Neural cell (in vitro differentiated cells): ENCODE measurements at regions not wholly inside any gene's neighbourhood (a gene's known extent, or its start where the extent isn't known, plus 50 kb on each side); places are given as distances from the start of the nearest gene placed in this dataset.

Experiments
- H2AFZ ChIP-seq: fragments of 200-600, 300-800 bp; sonication (generic), shearing (Covaris generic); 2 replicates; pipeline ENCODE4 v1.6.0; 2014; ENCODE audit warnings: low read depth, mild to moderate bottlenecking, antibody characterized with exemption, low read length, moderate library complexity
- H3F3A ChIP-seq: fragments of 200-600 bp; shearing (Covaris generic); 2 replicates; pipeline ENCODE4 v1.6.1; 2016; ENCODE audit warnings: mild to moderate bottlenecking, moderate library complexity, mixed read lengths, antibody characterized with exemption, low read length; ENCODE audit not compliant: insufficient read depth, poor library complexity, severe bottlenecking
- H3K27ac ChIP-seq: fragments of 200-600, 300-800 bp; sonication (generic), shearing (Covaris generic); 2 replicates; pipeline ENCODE4 v1.5.1; 2014; ENCODE audit warnings: mild to moderate bottlenecking, low read length, moderate library complexity
- H3K27me3 ChIP-seq: fragments of 300-800, 200-600 bp; sonication (generic), shearing (Covaris generic); 2 replicates; pipeline ENCODE4 v1.6.0; 2014; ENCODE audit warnings: mild to moderate bottlenecking, low read depth, low read length, moderate library complexity; ENCODE audit not compliant: insufficient read depth
- H3K36me3 ChIP-seq: fragments of 300-800, 200-600 bp; sonication (generic), shearing (Covaris generic); 2 replicates; pipeline ENCODE4 v1.5.1; 2014; ENCODE audit warnings: mild to moderate bottlenecking, antibody characterized with exemption, low read length, moderate library complexity; ENCODE audit not compliant: insufficient read depth
- H3K4me2 ChIP-seq: fragments of 300-800, 200-600 bp; sonication (generic), shearing (Covaris generic); 2 replicates; pipeline ENCODE4 v1.6.0; 2014; ENCODE audit warnings: mild to moderate bottlenecking, low read length
- H3K4me3 ChIP-seq: fragments of 300-800, 200-600 bp; sonication (generic), shearing (Covaris generic); 2 replicates; pipeline ENCODE4 v1.5.1; 2014; ENCODE audit warnings: mild to moderate bottlenecking, low read length, moderate library complexity
- H3K79me2 ChIP-seq: fragments of 200-600 bp; shearing (Covaris generic); replicated peaks from 2 replicates; pipeline ENCODE4 v1.6.0; 2014; ENCODE audit warnings: mild to moderate bottlenecking, low read length, moderate library complexity; ENCODE audit not compliant: insufficient read depth
- H3K9ac ChIP-seq: fragments of 300-800, 200-600 bp; sonication (generic), shearing (Covaris generic); 2 replicates; pipeline ENCODE4 v1.6.1; 2016; ENCODE audit warnings: mild to moderate bottlenecking, low read length, mixed read lengths
- H3K9me2 ChIP-seq: fragments of 200-600 bp; shearing (Covaris generic); 2 replicates; pipeline ENCODE4 v1.6.1; 2016; ENCODE audit warnings: mild to moderate bottlenecking, low read length, mixed read lengths; ENCODE audit not compliant: insufficient read depth
- H3K9me3 ChIP-seq: fragments of 200-600, 300-800 bp; sonication (generic), shearing (Covaris generic); 2 replicates; pipeline ENCODE4 v1.6.1; 2016; ENCODE audit warnings: mild to moderate bottlenecking, mixed run types, low read length, moderate library complexity, mixed read lengths
- H4K20me1 ChIP-seq: fragments of 200-600 bp; shearing (Covaris generic); 2 replicates; pipeline ENCODE4 v1.6.1; 2016; ENCODE audit warnings: mild to moderate bottlenecking, mixed run types; ENCODE audit not compliant: insufficient read depth
- EP300 ChIP-seq: fragments of 450-650 bp; conservative IDR thresholded peaks from 2 replicates; pipeline ENCODE4 v1.6.1; 2014; ENCODE audit warnings: antibody characterized with exemption, mild to moderate bottlenecking, moderate library complexity; ENCODE audit not compliant: poor library complexity, severe bottlenecking
- EZH2 ChIP-seq: fragments of 200-600, 300-800 bp; shearing (Covaris generic), sonication (generic); IDR thresholded peaks from 2 replicates; pipeline ENCODE4 v1.6.1; 2014; ENCODE audit warnings: antibody characterized with exemption, low read length, borderline replicate concordance, mild to moderate bottlenecking; ENCODE audit not compliant: insufficient read depth, poor library complexity, severe bottlenecking
- MXI1 ChIP-seq: fragments of 450-650 bp; conservative IDR thresholded peaks from 2 replicates; pipeline ENCODE4 v1.6.1; 2014; ENCODE audit warnings: antibody characterized with exemption, mild to moderate bottlenecking; ENCODE audit not compliant: poor library complexity, severe bottlenecking
- POLR2AphosphoS5 ChIP-seq: IDR thresholded peaks from 2 replicates; pipeline ENCODE4 v1.6.1; 2012
- RAD21 ChIP-seq: fragments of 450-650 bp; conservative IDR thresholded peaks from 2 replicates; pipeline ENCODE4 v1.6.1; 2014; ENCODE audit warnings: antibody characterized with exemption, mild to moderate bottlenecking, moderate library complexity
- SMC3 ChIP-seq: fragments of 450-650 bp; conservative IDR thresholded peaks from 2 replicates; pipeline ENCODE4 v1.6.1; 2014; ENCODE audit warnings: antibody characterized with exemption, mild to moderate bottlenecking, moderate library complexity; ENCODE audit not compliant: poor library complexity
- TAF1 ChIP-seq: IDR thresholded peaks from 2 replicates; pipeline ENCODE4 v1.6.1; 2012; ENCODE audit warnings: low read depth
- TF ChIP-seq, protein P1 (sequence below): IDR thresholded peaks from 2 replicates; pipeline ENCODE4 v1.6.1; 2012; ENCODE audit warnings: borderline replicate concordance
- TF ChIP-seq, protein P2 (sequence below): fragments of 450-650 bp; IDR thresholded peaks from 2 replicates; pipeline ENCODE4 v1.5.1; 2014; ENCODE audit warnings: antibody characterized with exemption, mild to moderate bottlenecking, moderate library complexity; ENCODE audit not compliant: poor library complexity, severe bottlenecking

DNA sequence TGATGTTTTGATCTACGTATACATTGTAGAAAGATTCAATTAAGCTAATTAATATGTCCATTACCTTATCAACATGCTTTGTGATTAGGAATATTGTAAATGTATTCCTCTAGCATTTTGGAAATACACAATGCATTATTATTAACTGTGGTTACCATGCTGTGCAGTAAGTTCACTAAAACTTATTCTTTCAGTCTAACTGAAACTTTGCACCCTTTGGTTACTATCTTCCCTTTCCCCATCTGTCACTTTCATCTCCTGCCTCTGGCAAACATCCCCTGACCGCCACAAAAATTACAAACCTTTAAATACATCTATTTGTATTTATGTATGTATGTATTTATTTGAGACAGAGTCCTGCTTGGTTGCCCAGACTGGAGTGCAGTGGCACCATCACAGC lies 388.0 kb downstream of the NYAP2 start:
- Histone ChIP-seq H2AFZ (no peak overlapping the region), H4K20me1 (no peaks in the 10 kb centered on the region), H3K27me3 (no peaks in the 10 kb centered on the region), H3K9ac (no peak overlapping the region), H3K9me3 (no peaks in the 10 kb centered on the region), H3F3A (no peaks in the 10 kb centered on the region), H3K36me3 (no peaks in the 10 kb centered on the region), H3K4me3 (no peak overlapping the region), H3K4me2 (no peak overlapping the region), H3K9me2 (no peaks in the 10 kb centered on the region), H3K79me2 (no peaks in the 10 kb centered on the region), H3K27ac (no peak overlapping the region)
- no peak for TF ChIP-seq EP300

DNA sequence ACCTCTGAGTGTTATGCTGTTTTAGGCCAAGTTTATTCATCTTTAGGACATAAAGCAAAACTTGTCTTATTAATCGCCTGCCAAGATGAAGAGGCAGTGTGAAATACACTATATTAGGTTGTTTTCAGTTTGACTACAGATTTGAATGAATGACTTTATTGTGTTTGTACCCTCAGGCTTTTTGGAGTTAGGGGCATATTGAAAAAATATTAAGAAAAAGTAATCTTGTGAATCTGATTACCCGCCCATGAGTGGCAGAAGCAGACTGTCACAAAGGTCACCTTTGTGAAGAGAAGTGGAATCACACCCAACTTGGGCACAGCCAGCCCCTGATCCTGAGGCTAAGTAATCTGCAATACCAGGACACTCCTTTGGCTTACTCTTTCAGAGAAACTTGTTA lies 382.5 kb downstream of the NYAP2 start:
- H4K20me1 ChIP-seq = no peaks in the 10 kb centered on the region
- no peaks in the 10 kb centered on the region for H3K9me3 ChIP-seq
- no peaks in the 10 kb centered on the region for H3F3A ChIP-seq
- H2AFZ ChIP-seq = no peak overlapping the region
- no peaks in the 10 kb centered on the region for H3K27me3 ChIP-seq
- TF ChIP-seq SMC3 (no peak), MXI1 (no peak), POLR2AphosphoS5 (no peak), EZH2 (no peak), RAD21 (no peak), EP300 (no peak), TAF1 (no peak)
- TF ChIP-seq, protein P1, sequence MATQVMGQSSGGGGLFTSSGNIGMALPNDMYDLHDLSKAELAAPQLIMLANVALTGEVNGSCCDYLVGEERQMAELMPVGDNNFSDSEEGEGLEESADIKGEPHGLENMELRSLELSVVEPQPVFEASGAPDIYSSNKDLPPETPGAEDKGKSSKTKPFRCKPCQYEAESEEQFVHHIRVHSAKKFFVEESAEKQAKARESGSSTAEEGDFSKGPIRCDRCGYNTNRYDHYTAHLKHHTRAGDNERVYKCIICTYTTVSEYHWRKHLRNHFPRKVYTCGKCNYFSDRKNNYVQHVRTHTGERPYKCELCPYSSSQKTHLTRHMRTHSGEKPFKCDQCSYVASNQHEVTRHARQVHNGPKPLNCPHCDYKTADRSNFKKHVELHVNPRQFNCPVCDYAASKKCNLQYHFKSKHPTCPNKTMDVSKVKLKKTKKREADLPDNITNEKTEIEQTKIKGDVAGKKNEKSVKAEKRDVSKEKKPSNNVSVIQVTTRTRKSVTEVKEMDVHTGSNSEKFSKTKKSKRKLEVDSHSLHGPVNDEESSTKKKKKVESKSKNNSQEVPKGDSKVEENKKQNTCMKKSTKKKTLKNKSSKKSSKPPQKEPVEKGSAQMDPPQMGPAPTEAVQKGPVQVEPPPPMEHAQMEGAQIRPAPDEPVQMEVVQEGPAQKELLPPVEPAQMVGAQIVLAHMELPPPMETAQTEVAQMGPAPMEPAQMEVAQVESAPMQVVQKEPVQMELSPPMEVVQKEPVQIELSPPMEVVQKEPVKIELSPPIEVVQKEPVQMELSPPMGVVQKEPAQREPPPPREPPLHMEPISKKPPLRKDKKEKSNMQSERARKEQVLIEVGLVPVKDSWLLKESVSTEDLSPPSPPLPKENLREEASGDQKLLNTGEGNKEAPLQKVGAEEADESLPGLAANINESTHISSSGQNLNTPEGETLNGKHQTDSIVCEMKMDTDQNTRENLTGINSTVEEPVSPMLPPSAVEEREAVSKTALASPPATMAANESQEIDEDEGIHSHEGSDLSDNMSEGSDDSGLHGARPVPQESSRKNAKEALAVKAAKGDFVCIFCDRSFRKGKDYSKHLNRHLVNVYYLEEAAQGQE = no peak
- TF ChIP-seq, protein P2, sequence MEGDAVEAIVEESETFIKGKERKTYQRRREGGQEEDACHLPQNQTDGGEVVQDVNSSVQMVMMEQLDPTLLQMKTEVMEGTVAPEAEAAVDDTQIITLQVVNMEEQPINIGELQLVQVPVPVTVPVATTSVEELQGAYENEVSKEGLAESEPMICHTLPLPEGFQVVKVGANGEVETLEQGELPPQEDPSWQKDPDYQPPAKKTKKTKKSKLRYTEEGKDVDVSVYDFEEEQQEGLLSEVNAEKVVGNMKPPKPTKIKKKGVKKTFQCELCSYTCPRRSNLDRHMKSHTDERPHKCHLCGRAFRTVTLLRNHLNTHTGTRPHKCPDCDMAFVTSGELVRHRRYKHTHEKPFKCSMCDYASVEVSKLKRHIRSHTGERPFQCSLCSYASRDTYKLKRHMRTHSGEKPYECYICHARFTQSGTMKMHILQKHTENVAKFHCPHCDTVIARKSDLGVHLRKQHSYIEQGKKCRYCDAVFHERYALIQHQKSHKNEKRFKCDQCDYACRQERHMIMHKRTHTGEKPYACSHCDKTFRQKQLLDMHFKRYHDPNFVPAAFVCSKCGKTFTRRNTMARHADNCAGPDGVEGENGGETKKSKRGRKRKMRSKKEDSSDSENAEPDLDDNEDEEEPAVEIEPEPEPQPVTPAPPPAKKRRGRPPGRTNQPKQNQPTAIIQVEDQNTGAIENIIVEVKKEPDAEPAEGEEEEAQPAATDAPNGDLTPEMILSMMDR = no peak
- H3K9ac ChIP-seq = no peak overlapping the region
- no peaks in the 10 kb centered on the region for H3K79me2 ChIP-seq
- H3K36me3 ChIP-seq = no peaks in the 10 kb centered on the region
- H3K27ac ChIP-seq = no peak overlapping the region
- no peak overlapping the region for H3K4me2 ChIP-seq
- no peaks in the 10 kb centered on the region for H3K9me2 ChIP-seq
- H3K4me3 ChIP-seq = no peak overlapping the region

DNA sequence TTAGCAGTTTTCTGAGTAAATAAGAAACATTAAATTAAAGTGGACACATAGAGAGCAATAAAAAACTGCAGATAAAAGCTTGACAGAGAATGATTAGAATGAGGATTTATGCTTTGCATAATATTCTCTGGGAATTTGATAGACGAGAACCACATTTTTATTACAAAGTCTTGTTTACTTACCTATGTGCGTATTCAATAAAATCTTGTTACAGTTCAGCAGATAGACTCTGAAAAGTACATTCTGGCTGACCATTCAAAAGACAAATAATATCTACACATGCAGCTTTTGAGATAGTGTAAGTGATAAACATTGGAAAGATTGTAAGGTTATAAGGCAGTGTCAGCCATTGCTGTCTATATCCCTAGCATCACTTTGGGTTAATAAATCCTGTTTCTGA lies 381.6 kb downstream of the NYAP2 start:
- Histone ChIP-seq H3K79me2 (no peaks in the 10 kb centered on the region), H3K36me3 (no peaks in the 10 kb centered on the region), H3K9me2 (no peaks in the 10 kb centered on the region), H4K20me1 (no peaks in the 10 kb centered on the region), H3K4me2 (no peak overlapping the region), H3K4me3 (no peak overlapping the region), H2AFZ (no peak overlapping the region), H3K27me3 (no peaks in the 10 kb centered on the region), H3K9ac (no peak overlapping the region), H3K9me3 (no peaks in the 10 kb centered on the region), H3F3A (no peaks in the 10 kb centered on the region), H3K27ac (no peak overlapping the region)
- TF ChIP-seq EP300 = no peak
